ENCODE measurements at regions not wholly inside any gene's neighbourhood (a gene's known extent, or its start where the extent isn't known, plus 50 kb on each side); places are given as distances from the start of the nearest gene placed in this dataset.

- Histone ChIP-seq H3K4me1 (ENCODE audit: control insufficient read depth, extremely low read depth, insufficient read depth, low read length) (no peaks in the 10 kb centered on the region), H3K27me3 (ENCODE audit: control insufficient read depth, insufficient read depth, low read length) (no peaks in the 10 kb centered on the region), H2AFZ (ENCODE audit: low read length) (no peak overlapping the region), H3K36me3 (ENCODE audit: control insufficient read depth, insufficient read depth, low read length) (no peaks in the 10 kb centered on the region), H4K20me1 (ENCODE audit: control insufficient read depth, extremely low read depth, insufficient read depth, low read length) (no peaks in the 10 kb centered on the region), H3K4me3 (replicated peaks in 1 of 4; ENCODE audit: control extremely low read depth in 1 of 4, insufficient read depth in 1 of 4, low read depth in 3 of 4, low read length in 4 of 4) (no peak overlapping the region), H3K9ac (ENCODE audit: insufficient read depth, low read length) (no peak overlapping the region), H3K9me3 (ENCODE audit: control insufficient read depth, insufficient read depth, low read depth, low read length) (no peaks in the 10 kb centered on the region), H3K4me2 (ENCODE audit: extremely low read depth, insufficient read depth, low read length) (peak overlapping the region; percentile 70), H3K27ac (ENCODE audit: insufficient read depth, low read length) (no peak overlapping the region), H3K79me2 (ENCODE audit: control insufficient read depth, insufficient read depth, low read length) (no peaks in the 10 kb centered on the region)
- no peak for TF ChIP-seq EZH2 (IDR thresholded peaks at IDR 0.05; ENCODE audit: low read length, missing control alignments)
- TF ChIP-seq, protein P1, sequence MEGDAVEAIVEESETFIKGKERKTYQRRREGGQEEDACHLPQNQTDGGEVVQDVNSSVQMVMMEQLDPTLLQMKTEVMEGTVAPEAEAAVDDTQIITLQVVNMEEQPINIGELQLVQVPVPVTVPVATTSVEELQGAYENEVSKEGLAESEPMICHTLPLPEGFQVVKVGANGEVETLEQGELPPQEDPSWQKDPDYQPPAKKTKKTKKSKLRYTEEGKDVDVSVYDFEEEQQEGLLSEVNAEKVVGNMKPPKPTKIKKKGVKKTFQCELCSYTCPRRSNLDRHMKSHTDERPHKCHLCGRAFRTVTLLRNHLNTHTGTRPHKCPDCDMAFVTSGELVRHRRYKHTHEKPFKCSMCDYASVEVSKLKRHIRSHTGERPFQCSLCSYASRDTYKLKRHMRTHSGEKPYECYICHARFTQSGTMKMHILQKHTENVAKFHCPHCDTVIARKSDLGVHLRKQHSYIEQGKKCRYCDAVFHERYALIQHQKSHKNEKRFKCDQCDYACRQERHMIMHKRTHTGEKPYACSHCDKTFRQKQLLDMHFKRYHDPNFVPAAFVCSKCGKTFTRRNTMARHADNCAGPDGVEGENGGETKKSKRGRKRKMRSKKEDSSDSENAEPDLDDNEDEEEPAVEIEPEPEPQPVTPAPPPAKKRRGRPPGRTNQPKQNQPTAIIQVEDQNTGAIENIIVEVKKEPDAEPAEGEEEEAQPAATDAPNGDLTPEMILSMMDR (conservative IDR thresholded peaks at IDR 0.05 in 1 of 2, IDR thresholded peaks at IDR 0.05 in 1 of 2; ENCODE audit: low read depth in 1 of 2, low read length in 2 of 2): peak; percentile 50 to 68
- peak; percentile 96 to 98 for DNase-seq (ENCODE audit: low read depth in 2 of 2)
These were observed 152.6 kb upstream of the MSX2 start for GRCh38 chr5:174571662-174572397.

DNA sequence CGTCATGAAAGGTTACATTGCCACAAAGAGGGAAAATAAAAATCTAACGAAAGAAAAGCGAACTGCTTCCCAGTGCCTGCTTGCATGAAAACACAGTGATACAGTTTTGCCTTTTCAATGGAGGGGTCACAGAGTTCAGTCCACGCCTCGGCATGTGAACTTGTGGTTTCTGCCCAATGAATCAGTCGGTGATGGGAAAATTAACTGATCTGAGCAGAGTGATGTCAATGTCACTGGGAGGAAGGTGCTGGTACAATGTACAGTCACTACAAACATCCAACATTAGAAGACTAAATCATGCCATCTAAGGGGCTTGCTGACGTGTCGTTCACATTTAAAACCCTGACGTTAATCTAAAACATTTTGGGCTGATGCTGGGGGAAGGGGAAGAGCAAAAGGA, 151.8 kb upstream of the MSX2 start:
- Histone ChIP-seq H2AFZ (ENCODE audit: low read length) (no peak overlapping the region), H3K79me2 (ENCODE audit: control insufficient read depth, insufficient read depth, low read length) (no peaks in the 10 kb centered on the region), H4K20me1 (ENCODE audit: control insufficient read depth, extremely low read depth, insufficient read depth, low read length) (no peaks in the 10 kb centered on the region), H3K4me1 (ENCODE audit: control insufficient read depth, extremely low read depth, insufficient read depth, low read length) (no peaks in the 10 kb centered on the region), H3K27ac (ENCODE audit: insufficient read depth, low read length) (no peak overlapping the region), H3K9me3 (ENCODE audit: control insufficient read depth, insufficient read depth, low read depth, low read length) (no peaks in the 10 kb centered on the region), H3K36me3 (ENCODE audit: control insufficient read depth, insufficient read depth, low read length) (no peaks in the 10 kb centered on the region), H3K27me3 (ENCODE audit: control insufficient read depth, insufficient read depth, low read length) (no peaks in the 10 kb centered on the region), H3K9ac (ENCODE audit: insufficient read depth, low read length) (no peak overlapping the region), H3K4me3 (replicated peaks in 1 of 4; ENCODE audit: control extremely low read depth in 1 of 4, insufficient read depth in 1 of 4, low read depth in 3 of 4, low read length in 4 of 4) (no peak overlapping the region), H3K4me2 (ENCODE audit: extremely low read depth, insufficient read depth, low read length) (peak overlapping the region; percentile 60)
- TF ChIP-seq, protein P1 (conservative IDR thresholded peaks at IDR 0.05 in 1 of 2, IDR thresholded peaks at IDR 0.05 in 1 of 2; ENCODE audit: low read depth in 1 of 2, low read length in 2 of 2): no peak
- no peak for TF ChIP-seq EZH2 (IDR thresholded peaks at IDR 0.05; ENCODE audit: low read length, missing control alignments)
- DNase-seq (ENCODE audit: low read depth in 2 of 2): peak; percentile 47 to 55

- no peak overlapping the region for H3K4me2 ChIP-seq (ENCODE audit: extremely low read depth, insufficient read depth, low read length)
- H3K4me3 ChIP-seq (replicated peaks in 1 of 4; ENCODE audit: control extremely low read depth in 1 of 4, insufficient read depth in 1 of 4, low read depth in 3 of 4, low read length in 4 of 4): no peak overlapping the region
- H3K27ac ChIP-seq (ENCODE audit: insufficient read depth, low read length): no peak overlapping the region
- no peaks in the 10 kb centered on the region for H3K36me3 ChIP-seq (ENCODE audit: control insufficient read depth, insufficient read depth, low read length)
- H3K79me2 ChIP-seq (ENCODE audit: control insufficient read depth, insufficient read depth, low read length): no peaks in the 10 kb centered on the region
- H3K9me3 ChIP-seq (ENCODE audit: control insufficient read depth, insufficient read depth, low read depth, low read length): no peaks in the 10 kb centered on the region
- H3K27me3 ChIP-seq (ENCODE audit: control insufficient read depth, insufficient read depth, low read length): no peaks in the 10 kb centered on the region
- H3K4me1 ChIP-seq (ENCODE audit: control insufficient read depth, extremely low read depth, insufficient read depth, low read length): no peaks in the 10 kb centered on the region
- TF ChIP-seq EZH2 (IDR thresholded peaks at IDR 0.05; ENCODE audit: low read length, missing control alignments): no peak
- TF ChIP-seq, protein P1 (conservative IDR thresholded peaks at IDR 0.05 in 1 of 2, IDR thresholded peaks at IDR 0.05 in 1 of 2; ENCODE audit: low read depth in 1 of 2, low read length in 2 of 2): no peak
- H2AFZ ChIP-seq (ENCODE audit: low read length): no peak overlapping the region
- no peak overlapping the region for H3K9ac ChIP-seq (ENCODE audit: insufficient read depth, low read length)
- DNase-seq (ENCODE audit: low read depth in 2 of 2): peak; percentile 36 to 70
- no peaks in the 10 kb centered on the region for H4K20me1 ChIP-seq (ENCODE audit: control insufficient read depth, extremely low read depth, insufficient read depth, low read length)
These were observed 151.0 kb upstream of the MSX2 start for GRCh38 chr5:174573221-174573994.
